HFFc6 (cell line): ENCODE measurements at regions not wholly inside any gene's neighbourhood (a gene's known extent, or its start where the extent isn't known, plus 50 kb on each side); places are given as distances from the start of the nearest gene placed in this dataset.

Source experiments
- DNase-seq: peaks from one replicate; pipeline ENCODE4 v3.0.0-alpha.2; 2018
- H3K27ac Mint-ChIP-seq: 2 replicates; pipeline ENCODE4 v1.8.0; 2020; ENCODE audit warnings: mild to moderate bottlenecking, mixed read lengths
- H3K27me3 Mint-ChIP-seq: 2 replicates; pipeline ENCODE4 v1.8.0; 2021; ENCODE audit warnings: mild to moderate bottlenecking, moderate library complexity, mixed read lengths; ENCODE audit not compliant: insufficient read depth
- H3K36me3 Mint-ChIP-seq: 2 replicates; pipeline ENCODE4 v1.8.0; 2021; ENCODE audit warnings: low read depth, mixed read lengths
- H3K4me1 Mint-ChIP-seq: 2 replicates; pipeline ENCODE4 v1.8.0; 2020; ENCODE audit warnings: low read depth, mixed read lengths
- H3K4me3 Mint-ChIP-seq: 2 replicates; pipeline ENCODE4 v1.8.0; 2020; ENCODE audit warnings: mild to moderate bottlenecking, moderate library complexity, mixed read lengths
- H3K9me3 Mint-ChIP-seq: 2 replicates; pipeline ENCODE4 v1.8.0; 2020; ENCODE audit warnings: mild to moderate bottlenecking, mixed read lengths
- CTCF ChIP-seq: fragments of 200-600 bp; sonication (generic); IDR thresholded peaks from 2 replicates; pipeline ENCODE4 v1.5.0; 2021; ENCODE audit warnings: antibody characterized with exemption, mild to moderate bottlenecking

GRCh38 chr13:99726282-99726894 is 225.1 kb downstream of the TM9SF2 start:
- Mint-ChIP-seq H3K36me3 (no peaks in the 10 kb centered on the region), H3K9me3 (no peaks in the 10 kb centered on the region), H3K4me1 (no peaks in the 10 kb centered on the region), H3K27me3 (peaks cover 26% of the 10 kb centered on the region), H3K4me3 (no peak overlapping the region), H3K27ac (no peak overlapping the region)
- no peak for DNase-seq
- TF ChIP-seq CTCF: no peak

GRCh38 chr13:99725644-99726043 is 224.4 kb downstream of the TM9SF2 start:
- Mint-ChIP-seq H3K36me3 (no peaks in the 10 kb centered on the region), H3K27me3 (peaks cover 20% of the 10 kb centered on the region), H3K4me1 (no peaks in the 10 kb centered on the region), H3K9me3 (no peaks in the 10 kb centered on the region), H3K27ac (no peak overlapping the region), H3K4me3 (no peak overlapping the region)
- no peak for DNase-seq
- no peak for TF ChIP-seq CTCF

GRCh38 chr13:99724633-99725517 is 223.6 kb downstream of the TM9SF2 start:
- H3K27ac Mint-ChIP-seq: no peak overlapping the region
- no peak for TF ChIP-seq CTCF
- H3K4me3 Mint-ChIP-seq: no peak overlapping the region
- no peaks in the 10 kb centered on the region for H3K9me3 Mint-ChIP-seq
- no peak for DNase-seq
- peaks cover 18% of the 10 kb centered on the region for H3K27me3 Mint-ChIP-seq
- H3K4me1 Mint-ChIP-seq: no peaks in the 10 kb centered on the region
- H3K36me3 Mint-ChIP-seq: no peaks in the 10 kb centered on the region

- DNase-seq: no peak
- H3K4me1 Mint-ChIP-seq: no peaks in the 10 kb centered on the region
- no peak overlapping the region for H3K4me3 Mint-ChIP-seq
- peaks cover 18% of the 10 kb centered on the region for H3K27me3 Mint-ChIP-seq
- no peak overlapping the region for H3K27ac Mint-ChIP-seq
- no peak for TF ChIP-seq CTCF
- H3K9me3 Mint-ChIP-seq: no peaks in the 10 kb centered on the region
- H3K36me3 Mint-ChIP-seq: no peaks in the 10 kb centered on the region
Observed at GRCh38 chr13:99723878-99724277, 222.6 kb downstream of the TM9SF2 start.

- no peak for DNase-seq
- H3K27me3 Mint-ChIP-seq: peaks cover 12% of the 10 kb centered on the region
- H3K36me3 Mint-ChIP-seq: no peaks in the 10 kb centered on the region
- no peaks in the 10 kb centered on the region for H3K4me1 Mint-ChIP-seq
- no peaks in the 10 kb centered on the region for H3K9me3 Mint-ChIP-seq
- H3K27ac Mint-ChIP-seq: no peak overlapping the region
- no peak for TF ChIP-seq CTCF
- H3K4me3 Mint-ChIP-seq: no peak overlapping the region
Observed at GRCh38 chr13:99722931-99723330, 221.7 kb downstream of the TM9SF2 start.
